ENCODE measurements at regions not wholly inside any gene's neighbourhood (a gene's known extent, or its start where the extent isn't known, plus 50 kb on each side); places are given as distances from the start of the nearest gene placed in this dataset.

GRCh38 chr7:124577256-124577655, 188.3 kb downstream of the GPR37 start (continued):
- no peak for TF ChIP-seq CHD7 (IDR thresholded peaks at IDR 0.05; ENCODE audit: insufficient replicate concordance, low read length)
- no peak for TF ChIP-seq SIRT6 (IDR thresholded peaks at IDR 0.05; ENCODE audit: low read length)
- TF ChIP-seq BCL11A (IDR thresholded peaks at IDR 0.05; ENCODE audit: low read depth in 2 of 2, low read length in 2 of 2) = no peak
- TF ChIP-seq SP1 (IDR thresholded peaks at IDR 0.05; ENCODE audit: low read depth, low read length) = no peak
- TF ChIP-seq SUZ12 (IDR thresholded peaks at IDR 0.05; ENCODE audit: low read length) = no peak
- TF ChIP-seq, protein P1, sequence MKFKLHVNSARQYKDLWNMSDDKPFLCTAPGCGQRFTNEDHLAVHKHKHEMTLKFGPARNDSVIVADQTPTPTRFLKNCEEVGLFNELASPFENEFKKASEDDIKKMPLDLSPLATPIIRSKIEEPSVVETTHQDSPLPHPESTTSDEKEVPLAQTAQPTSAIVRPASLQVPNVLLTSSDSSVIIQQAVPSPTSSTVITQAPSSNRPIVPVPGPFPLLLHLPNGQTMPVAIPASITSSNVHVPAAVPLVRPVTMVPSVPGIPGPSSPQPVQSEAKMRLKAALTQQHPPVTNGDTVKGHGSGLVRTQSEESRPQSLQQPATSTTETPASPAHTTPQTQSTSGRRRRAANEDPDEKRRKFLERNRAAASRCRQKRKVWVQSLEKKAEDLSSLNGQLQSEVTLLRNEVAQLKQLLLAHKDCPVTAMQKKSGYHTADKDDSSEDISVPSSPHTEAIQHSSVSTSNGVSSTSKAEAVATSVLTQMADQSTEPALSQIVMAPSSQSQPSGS (IDR thresholded peaks at IDR 0.05; ENCODE audit: low read length) = no peak
- no peak for TF ChIP-seq CEBPB (IDR thresholded peaks at IDR 0.05; ENCODE audit: low read depth, low read length)
- no peak for TF ChIP-seq FOSL1 (IDR thresholded peaks at IDR 0.05; ENCODE audit: insufficient read depth, low read depth, low read length)
- TF ChIP-seq, protein P2, sequence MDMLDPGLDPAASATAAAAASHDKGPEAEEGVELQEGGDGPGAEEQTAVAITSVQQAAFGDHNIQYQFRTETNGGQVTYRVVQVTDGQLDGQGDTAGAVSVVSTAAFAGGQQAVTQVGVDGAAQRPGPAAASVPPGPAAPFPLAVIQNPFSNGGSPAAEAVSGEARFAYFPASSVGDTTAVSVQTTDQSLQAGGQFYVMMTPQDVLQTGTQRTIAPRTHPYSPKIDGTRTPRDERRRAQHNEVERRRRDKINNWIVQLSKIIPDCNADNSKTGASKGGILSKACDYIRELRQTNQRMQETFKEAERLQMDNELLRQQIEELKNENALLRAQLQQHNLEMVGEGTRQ (IDR thresholded peaks at IDR 0.05; ENCODE audit: low read length) = no peak
- TF ChIP-seq CHD1 (IDR thresholded peaks at IDR 0.05; ENCODE audit: low read depth, low read length) = no peak
